ENCODE measurements at regions not wholly inside any gene's neighbourhood (a gene's known extent, or its start where the extent isn't known, plus 50 kb on each side); places are given as distances from the start of the nearest gene placed in this dataset.

DNA sequence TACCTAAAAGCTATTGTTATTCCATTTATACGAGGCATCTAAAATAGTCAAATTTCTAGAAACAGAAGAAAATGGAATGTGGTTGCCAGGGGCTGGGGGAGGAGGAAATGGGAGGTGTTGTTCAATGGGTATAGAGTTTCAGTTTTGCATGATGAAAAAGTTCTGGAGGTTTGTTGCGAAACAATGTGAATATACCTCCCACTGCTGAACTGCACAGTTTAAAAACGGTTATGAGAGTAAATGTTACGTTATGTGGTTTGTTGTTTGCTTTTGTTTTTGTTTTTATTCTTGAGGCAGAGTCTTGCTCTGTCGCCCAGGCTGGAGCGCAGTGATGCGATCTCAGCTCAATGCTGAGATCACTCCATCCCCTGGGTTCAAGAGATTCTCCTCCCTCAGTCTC lies 64.9 kb upstream of the NRBF2 start:
- Mint-ChIP-seq H3K27me3 (ENCODE audit: insufficient read depth, unreplicated experiment) (no peaks in the 10 kb centered on the region), H3K27ac (ENCODE audit: low read depth, unreplicated experiment) (no peak overlapping the region), H3K4me3 (ENCODE audit: unreplicated experiment) (no peak overlapping the region), H3K36me3 (ENCODE audit: insufficient read depth, unreplicated experiment) (no peaks in the 10 kb centered on the region), H3K9me3 (ENCODE audit: unreplicated experiment) (no peaks in the 10 kb centered on the region), H3K4me1 (ENCODE audit: insufficient read depth, unreplicated experiment) (peaks cover 35% of the 10 kb centered on the region)
- BruUV-seq (replicated peaks): no TSS peak
- TF ChIP-seq CTCF (IDR thresholded peaks at IDR 0.05; ENCODE audit: unreplicated experiment): no peak
- intact Hi-C loops (cut with micrococcal nuclease): no loop called here
- CTCF ChIA-PET: no interaction called here
- POLR2A ChIA-PET: interaction anchor here (0.5 to 0.7 kb wide), 4 partner anchors 8 to 336 kb away, joined by 3 to 4 read pairs (median 4); no protein-coding TSS in a partner anchor
- DNase-seq (ENCODE audit: unreplicated experiment): peak; percentile 70

DNA sequence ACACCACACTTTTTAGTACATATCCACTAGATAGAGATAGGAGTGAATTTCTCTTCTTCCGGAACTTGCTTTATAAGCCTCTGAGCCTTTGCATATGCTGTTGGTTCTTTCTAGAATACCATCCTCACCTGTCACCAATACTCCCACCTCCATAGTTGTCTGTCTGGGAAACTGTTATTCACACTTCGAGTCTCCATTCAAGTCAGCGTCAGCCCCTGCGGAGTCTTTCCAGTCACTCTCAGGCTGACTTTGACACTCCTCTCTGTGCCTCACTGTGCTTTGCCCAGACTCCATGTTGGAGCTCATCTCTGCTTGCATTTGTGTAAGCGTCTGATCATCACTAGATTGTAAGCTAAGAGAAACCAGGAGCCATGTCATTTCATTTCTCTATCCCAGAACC lies 66.5 kb upstream of the NRBF2 start:
- DNase-seq (ENCODE audit: unreplicated experiment): no peak
- Mint-ChIP-seq H3K9me3 (ENCODE audit: unreplicated experiment) (no peaks in the 10 kb centered on the region), H3K4me1 (ENCODE audit: insufficient read depth, unreplicated experiment) (peaks cover 29% of the 10 kb centered on the region), H3K27ac (ENCODE audit: low read depth, unreplicated experiment) (no peak overlapping the region), H3K4me3 (ENCODE audit: unreplicated experiment) (no peak overlapping the region), H3K27me3 (ENCODE audit: insufficient read depth, unreplicated experiment) (no peaks in the 10 kb centered on the region), H3K36me3 (ENCODE audit: insufficient read depth, unreplicated experiment) (no peaks in the 10 kb centered on the region)
- no peak for TF ChIP-seq CTCF (IDR thresholded peaks at IDR 0.05; ENCODE audit: unreplicated experiment)
- ChIA-PET POLR2A (interaction anchor here (1.4 kb wide), 1 partner anchor 66 kb away, joined by 9 read pairs; the partner anchor contains the start of gene NRBF2), CTCF (interaction anchor here (0.6 to 1.2 kb wide), 2 partner anchors 15 to 247 kb away, joined by 3 to 4 read pairs; no protein-coding TSS in a partner anchor)
- no TSS peak for BruUV-seq (replicated peaks)
- intact Hi-C loops (cut with micrococcal nuclease): no loop called here

GRCh38 chr10:63064706-63065105 lies 68.4 kb upstream of the NRBF2 start:
- peak; percentile 68 for DNase-seq (ENCODE audit: unreplicated experiment)
- Mint-ChIP-seq H3K4me3 (ENCODE audit: unreplicated experiment) (peak overlapping the region; percentile 60), H3K36me3 (ENCODE audit: insufficient read depth, unreplicated experiment) (no peaks in the 10 kb centered on the region), H3K4me1 (ENCODE audit: insufficient read depth, unreplicated experiment) (peaks cover 23% of the 10 kb centered on the region), H3K9me3 (ENCODE audit: unreplicated experiment) (no peaks in the 10 kb centered on the region), H3K27ac (ENCODE audit: low read depth, unreplicated experiment) (peak overlapping the region; percentile 82), H3K27me3 (ENCODE audit: insufficient read depth, unreplicated experiment) (no peaks in the 10 kb centered on the region)
- CTCF ChIA-PET: interaction anchor here (0.7 to 1.1 kb wide), 3 partner anchors 14 to 1955 kb away, joined by 3 to 4 read pairs (median 4); no protein-coding TSS in a partner anchor
- intact Hi-C loops (cut with micrococcal nuclease): no loop called here
- BruUV-seq (replicated peaks): no TSS peak
- TF ChIP-seq CTCF (IDR thresholded peaks at IDR 0.05; ENCODE audit: unreplicated experiment): no peak
- POLR2A ChIA-PET: interaction anchor here (0.5 to 1.4 kb wide), 8 partner anchors 12 to 679 kb away, joined by 3 to 5 read pairs (median 4); partner anchors contain the start of gene ADO

DNA sequence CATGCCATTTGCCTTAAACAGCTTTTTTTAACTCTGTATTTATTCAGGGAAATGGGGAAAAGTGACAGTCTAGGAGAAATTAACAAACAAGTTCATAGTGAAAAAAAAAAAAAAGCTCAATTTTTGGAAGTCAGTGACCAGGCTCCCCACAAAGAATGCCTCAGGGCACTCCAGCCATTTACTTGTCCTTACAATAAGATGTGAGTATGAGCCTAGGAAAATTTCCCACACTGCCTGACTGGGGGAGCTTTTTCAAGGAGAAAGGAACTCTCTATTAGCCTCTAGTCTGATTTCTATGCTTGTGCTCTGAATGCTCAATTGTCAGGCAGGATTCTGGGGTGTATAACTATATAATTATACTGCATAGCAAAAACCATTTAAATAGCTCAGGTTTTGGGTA lies 74.9 kb upstream of the NRBF2 start:
- no peak overlapping the region for H3K4me3 Mint-ChIP-seq (ENCODE audit: unreplicated experiment)
- H3K4me1 Mint-ChIP-seq (ENCODE audit: insufficient read depth, unreplicated experiment): peaks cover 6% of the 10 kb centered on the region
- no peaks in the 10 kb centered on the region for H3K36me3 Mint-ChIP-seq (ENCODE audit: insufficient read depth, unreplicated experiment)
- ChIA-PET POLR2A (interaction anchor here (0.6 kb wide), 1 partner anchor 254 kb away, joined by 3 read pairs; the partner anchor contains the start of gene ADO), CTCF (interaction anchor here (0.5 to 0.6 kb wide), 3 partner anchors 66 to 464 kb away, joined by 3 to 5 read pairs (median 4); no protein-coding TSS in a partner anchor)
- no peak for TF ChIP-seq CTCF (IDR thresholded peaks at IDR 0.05; ENCODE audit: unreplicated experiment)
- intact Hi-C loops (cut with micrococcal nuclease): no loop called here
- H3K9me3 Mint-ChIP-seq (ENCODE audit: unreplicated experiment): no peaks in the 10 kb centered on the region
- BruUV-seq (replicated peaks): no TSS peak
- no peak overlapping the region for H3K27ac Mint-ChIP-seq (ENCODE audit: low read depth, unreplicated experiment)
- DNase-seq (ENCODE audit: unreplicated experiment): no peak
- H3K27me3 Mint-ChIP-seq (ENCODE audit: insufficient read depth, unreplicated experiment): no peaks in the 10 kb centered on the region

All from MCF 10A (cell line).